ENCODE measurements at regions not wholly inside any gene's neighbourhood (a gene's known extent, or its start where the extent isn't known, plus 50 kb on each side); places are given as distances from the start of the nearest gene placed in this dataset.

- TF ChIP-seq EZH2 (IDR thresholded peaks at IDR 0.05; ENCODE audit: low read length) (no peak), CTCF (optimal IDR thresholded peaks at IDR 0.05 in 1 of 3, IDR thresholded peaks at IDR 0.05 in 1 of 3, conservative IDR thresholded peaks at IDR 0.05 in 1 of 3; ENCODE audit: extremely low read depth in 1 of 3, insufficient read depth in 2 of 3, low read length in 3 of 3) (no peak)
Measured at GRCh38 chr16:86377251-86378022, 132.9 kb upstream of the FOXF1 start.

Data from keratinocyte (primary cell).